HUES48 (cell line): ENCODE measurements at regions not wholly inside any gene's neighbourhood (a gene's known extent, or its start where the extent isn't known, plus 50 kb on each side); places are given as distances from the start of the nearest gene placed in this dataset.

Experiments used
- H3K27ac ChIP-seq: one replicate; pipeline ENCODE4 v1.7.0; 2013; ENCODE audit warnings: low read depth, low read length, inconsistent platforms
- H3K27me3 ChIP-seq: 2 replicates; pipeline ENCODE4 v1.6.1; 2013; ENCODE audit warnings: mild to moderate bottlenecking, low read length; ENCODE audit not compliant: control insufficient read depth, insufficient read depth
- H3K36me3 ChIP-seq: 2 replicates; pipeline ENCODE4 v1.6.1; 2013; ENCODE audit warnings: low read length; ENCODE audit not compliant: control insufficient read depth, insufficient read depth
- H3K4me1 ChIP-seq: 2 replicates; pipeline ENCODE4 v1.6.1; 2013; ENCODE audit warnings: mild to moderate bottlenecking, low read length; ENCODE audit not compliant: control insufficient read depth, insufficient read depth
- H3K4me3 ChIP-seq: 2 replicates; pipeline ENCODE4 v1.5.1; 2013; ENCODE audit warnings: mild to moderate bottlenecking, low read depth, low read length
- H3K9ac ChIP-seq: 2 replicates; pipeline ENCODE4 v1.6.1; 2013; ENCODE audit warnings: mild to moderate bottlenecking, low read depth, low read length, moderate library complexity
- H3K9me3 ChIP-seq: 2 replicates; pipeline ENCODE4 v1.6.1; 2013; ENCODE audit warnings: low read length; ENCODE audit not compliant: control insufficient read depth, insufficient read depth

GRCh38 chr16:87100306-87101058, 216.7 kb downstream of the C16orf95 start:
- Histone ChIP-seq H3K9me3 (no peaks in the 10 kb centered on the region), H3K27me3 (no peaks in the 10 kb centered on the region), H3K4me1 (peaks cover 12% of the 10 kb centered on the region), H3K27ac (peak overlapping the region; percentile 2), H3K36me3 (no peaks in the 10 kb centered on the region), H3K9ac (no peak overlapping the region), H3K4me3 (no peak overlapping the region)

- Histone ChIP-seq H3K9me3 (no peaks in the 10 kb centered on the region), H3K4me1 (peaks cover 12% of the 10 kb centered on the region), H3K9ac (no peak overlapping the region), H3K4me3 (no peak overlapping the region), H3K27ac (no peak overlapping the region), H3K27me3 (no peaks in the 10 kb centered on the region), H3K36me3 (no peaks in the 10 kb centered on the region)
Observed at GRCh38 chr16:87101903-87102302, 215.3 kb downstream of the C16orf95 start.

DNA sequence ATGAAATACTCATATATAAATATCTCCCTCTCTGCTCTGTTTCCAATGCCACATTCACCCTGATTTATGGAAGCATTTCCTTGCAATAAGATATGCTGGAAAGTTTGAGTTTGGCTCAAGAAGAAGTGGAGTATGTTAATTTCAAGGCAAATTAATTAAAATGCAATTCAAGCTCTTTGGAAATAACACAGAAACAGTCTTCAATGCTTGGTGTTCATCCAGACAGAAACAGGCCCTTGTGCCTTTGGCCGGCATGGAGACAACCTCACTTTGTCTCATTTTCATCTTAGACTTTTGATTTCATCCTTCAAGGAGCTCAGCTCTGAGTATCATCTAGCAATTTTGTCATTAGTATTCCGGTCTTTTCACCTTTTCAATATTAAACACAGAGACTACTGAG, 210.0 kb downstream of the C16orf95 start:
- H3K4me3 ChIP-seq = no peak overlapping the region
- no peak overlapping the region for H3K27ac ChIP-seq
- H3K9ac ChIP-seq = no peak overlapping the region
- no peaks in the 10 kb centered on the region for H3K36me3 ChIP-seq
- H3K27me3 ChIP-seq = no peaks in the 10 kb centered on the region
- H3K9me3 ChIP-seq = no peaks in the 10 kb centered on the region
- peaks cover 7% of the 10 kb centered on the region for H3K4me1 ChIP-seq

DNA sequence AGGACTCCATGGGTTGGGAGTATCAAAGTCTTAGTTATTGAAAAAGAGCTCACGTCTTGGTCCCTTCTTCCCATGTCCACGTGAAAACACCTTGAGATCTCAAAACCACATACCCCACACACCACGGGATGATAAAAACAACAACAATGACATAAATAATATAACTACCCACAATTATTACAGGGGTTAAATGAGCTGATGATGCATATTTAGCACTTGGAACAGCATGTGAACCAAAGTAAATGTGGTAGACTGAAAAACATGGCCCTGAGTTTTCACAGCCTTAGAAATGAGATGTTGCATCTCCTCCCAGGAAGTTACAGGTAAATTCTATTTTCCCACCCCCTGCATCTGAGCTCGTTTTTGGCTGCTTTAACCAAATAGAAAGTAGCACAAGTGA, 208.9 kb downstream of the C16orf95 start:
- H3K36me3 ChIP-seq = no peaks in the 10 kb centered on the region
- no peak overlapping the region for H3K9ac ChIP-seq
- H3K4me3 ChIP-seq = no peak overlapping the region
- H3K4me1 ChIP-seq = peaks cover 7% of the 10 kb centered on the region
- H3K9me3 ChIP-seq = no peaks in the 10 kb centered on the region
- no peak overlapping the region for H3K27ac ChIP-seq
- H3K27me3 ChIP-seq = no peaks in the 10 kb centered on the region

DNA sequence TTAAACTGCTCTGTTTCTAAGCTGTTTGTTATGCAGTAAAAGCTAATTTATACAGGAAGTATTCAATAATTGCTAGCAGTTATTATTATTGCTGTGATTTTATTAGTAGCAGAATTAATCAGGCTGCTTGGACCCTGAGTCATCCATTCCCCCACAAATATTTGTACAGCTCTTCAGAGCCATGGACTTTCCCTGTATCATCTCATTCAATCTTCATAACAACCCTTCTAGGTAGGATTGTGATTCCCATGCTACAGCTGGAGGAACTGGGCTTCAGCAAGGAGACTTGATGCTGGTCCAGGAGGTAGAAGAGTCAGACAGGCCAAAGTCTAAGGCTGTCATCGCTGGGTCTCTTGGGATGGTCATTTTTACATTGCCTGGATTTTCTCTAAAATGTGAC, 208.3 kb downstream of the C16orf95 start:
- Histone ChIP-seq H3K27me3 (no peaks in the 10 kb centered on the region), H3K4me1 (peaks cover 7% of the 10 kb centered on the region), H3K36me3 (no peaks in the 10 kb centered on the region), H3K9ac (no peak overlapping the region), H3K4me3 (no peak overlapping the region), H3K9me3 (no peaks in the 10 kb centered on the region), H3K27ac (no peak overlapping the region)

DNA sequence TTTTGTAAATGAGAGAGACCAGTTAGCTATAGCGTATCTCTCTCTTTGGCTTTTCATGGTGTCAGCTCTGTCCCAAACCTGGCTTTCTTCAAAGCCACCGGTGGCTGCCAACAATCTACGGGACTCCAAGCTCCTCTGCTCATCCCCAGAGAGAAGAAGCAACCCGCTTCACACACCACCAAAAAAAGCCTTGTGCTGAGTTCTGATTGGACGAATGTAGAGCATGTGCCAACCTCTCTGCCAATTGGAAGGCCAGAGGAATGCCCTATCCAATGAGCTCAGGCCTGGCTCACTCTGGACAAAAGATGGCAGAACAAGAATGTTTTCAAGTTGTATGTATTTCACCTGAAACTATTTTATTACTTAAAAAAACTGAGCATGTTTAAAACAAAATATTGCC, 202.4 kb downstream of the C16orf95 start:
- Histone ChIP-seq H3K27ac (no peak overlapping the region), H3K4me3 (no peak overlapping the region), H3K9me3 (no peaks in the 10 kb centered on the region), H3K9ac (no peak overlapping the region), H3K36me3 (no peaks in the 10 kb centered on the region), H3K4me1 (peaks cover 2% of the 10 kb centered on the region), H3K27me3 (no peaks in the 10 kb centered on the region)

DNA sequence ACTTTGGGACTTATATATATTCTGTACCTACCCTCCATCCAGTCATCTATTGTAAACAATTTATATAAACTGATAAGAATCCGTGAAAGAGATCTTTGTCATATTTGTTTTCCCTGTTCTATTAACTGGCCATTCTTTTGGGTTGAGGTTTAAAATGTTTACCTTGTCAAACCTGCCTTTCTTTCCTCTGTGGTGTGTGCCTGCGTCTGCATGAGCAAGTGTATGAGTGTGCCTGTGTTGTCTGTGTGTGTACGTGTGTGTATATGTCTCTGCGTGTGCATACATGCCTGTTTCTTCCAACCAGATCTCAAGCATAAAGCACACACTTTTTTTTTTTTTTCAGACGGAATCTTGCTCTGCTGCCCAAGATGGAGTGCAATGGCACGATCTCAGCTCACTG, 201.5 kb downstream of the C16orf95 start:
- no peak overlapping the region for H3K27ac ChIP-seq
- no peaks in the 10 kb centered on the region for H3K9me3 ChIP-seq
- H3K4me1 ChIP-seq = no peaks in the 10 kb centered on the region

GRCh38 chr16:87117936-87118335, 199.3 kb downstream of the C16orf95 start:
- H3K27me3 ChIP-seq = no peaks in the 10 kb centered on the region

More for the DNA sequence above, 201.5 kb downstream of the C16orf95 start:
- no peak overlapping the region for H3K9ac ChIP-seq
- H3K27me3 ChIP-seq = no peaks in the 10 kb centered on the region
- H3K4me3 ChIP-seq = no peak overlapping the region
- no peaks in the 10 kb centered on the region for H3K36me3 ChIP-seq

DNA sequence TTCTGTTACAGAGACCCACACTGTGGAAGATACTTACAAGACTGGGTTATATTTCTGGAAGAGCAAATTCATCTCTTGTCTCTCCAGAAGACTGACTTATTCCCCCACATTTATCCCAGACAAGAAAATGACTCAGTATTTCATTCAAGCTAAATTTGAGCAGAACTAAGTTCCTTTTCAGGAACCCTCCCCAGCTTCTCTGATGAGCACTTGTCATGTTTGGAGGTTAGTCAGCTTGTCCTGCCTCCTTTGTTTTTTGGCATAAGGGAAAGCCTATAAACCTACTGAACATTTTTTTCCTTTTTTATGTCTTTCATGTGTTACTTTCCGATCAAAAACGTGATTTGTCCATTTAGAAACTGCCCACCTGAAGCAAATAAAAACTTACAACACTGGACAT, 198.0 kb downstream of the C16orf95 start:
- Histone ChIP-seq H3K27me3 (no peaks in the 10 kb centered on the region), H3K36me3 (no peaks in the 10 kb centered on the region), H3K9ac (no peak overlapping the region), H3K9me3 (no peaks in the 10 kb centered on the region), H3K27ac (no peak overlapping the region), H3K4me1 (no peaks in the 10 kb centered on the region), H3K4me3 (no peak overlapping the region)

More at GRCh38 chr16:87117936-87118335, 199.3 kb downstream of the C16orf95 start:
- Histone ChIP-seq H3K9me3 (no peaks in the 10 kb centered on the region), H3K4me3 (no peak overlapping the region), H3K4me1 (no peaks in the 10 kb centered on the region), H3K9ac (no peak overlapping the region), H3K36me3 (no peaks in the 10 kb centered on the region), H3K27ac (no peak overlapping the region)

DNA sequence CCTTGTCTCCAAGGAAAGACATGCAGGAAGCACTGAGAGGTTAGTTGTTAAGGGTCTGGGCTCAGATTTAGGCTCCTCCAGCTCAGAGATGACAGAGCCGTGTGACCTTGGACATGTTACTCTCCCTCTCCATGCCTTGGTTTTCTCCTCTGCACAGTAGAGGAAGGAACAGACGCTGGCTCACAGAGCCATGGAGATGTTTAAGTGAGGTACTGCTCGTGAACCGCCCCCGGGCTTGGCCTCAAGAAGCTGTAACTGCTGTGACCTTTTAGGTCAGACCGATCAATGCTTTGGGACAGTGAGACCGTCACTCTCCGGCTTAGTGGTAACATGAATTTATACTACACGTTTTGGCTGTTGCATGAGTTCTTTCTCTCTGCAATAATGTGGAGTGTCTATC, 197.4 kb downstream of the C16orf95 start:
- no peaks in the 10 kb centered on the region for H3K9me3 ChIP-seq
- no peak overlapping the region for H3K27ac ChIP-seq
- H3K9ac ChIP-seq = no peak overlapping the region
- H3K27me3 ChIP-seq = no peaks in the 10 kb centered on the region
- H3K4me3 ChIP-seq = no peak overlapping the region
- H3K36me3 ChIP-seq = no peaks in the 10 kb centered on the region
- no peaks in the 10 kb centered on the region for H3K4me1 ChIP-seq

GRCh38 chr16:87121816-87122215, 195.4 kb downstream of the C16orf95 start:
- H3K27ac ChIP-seq = no peak overlapping the region
- no peaks in the 10 kb centered on the region for H3K4me1 ChIP-seq
- H3K4me3 ChIP-seq = no peak overlapping the region
- no peaks in the 10 kb centered on the region for H3K27me3 ChIP-seq
- no peaks in the 10 kb centered on the region for H3K36me3 ChIP-seq
- no peaks in the 10 kb centered on the region for H3K9me3 ChIP-seq
- H3K9ac ChIP-seq = no peak overlapping the region
